ENCODE measurements at regions not wholly inside any gene's neighbourhood (a gene's known extent, or its start where the extent isn't known, plus 50 kb on each side); places are given as distances from the start of the nearest gene placed in this dataset.

GRCh38 chrX:126886997-126887396, 67.5 kb downstream of the PRR32 start:
- DNase-seq = no peak

GRCh38 chrX:126900937-126901336, 81.4 kb downstream of the PRR32 start:
- DNase-seq = no peak

- no peak for DNase-seq
Measured at GRCh38 chrX:126929071-126929470, 109.5 kb downstream of the PRR32 start.

- DNase-seq = no peak
Measured at GRCh38 chrX:126967225-126967624, 147.7 kb downstream of the PRR32 start.

GRCh38 chrX:126982158-126982557, 162.6 kb downstream of the PRR32 start:
- no peak for DNase-seq

- no peak for DNase-seq
Measured at GRCh38 chrX:126985027-126985426, 165.5 kb downstream of the PRR32 start.

GRCh38 chrX:126985981-126986380, 166.5 kb downstream of the PRR32 start:
- DNase-seq = no peak

- DNase-seq = no peak
Measured at GRCh38 chrX:126994032-126994600, 174.6 kb downstream of the PRR32 start.

GRCh38 chrX:127011629-127012028, 192.1 kb downstream of the PRR32 start:
- DNase-seq = no peak

- DNase-seq = no peak
Measured at GRCh38 chrX:127025013-127025412, 205.5 kb downstream of the PRR32 start.

- DNase-seq = no peak
Measured at GRCh38 chrX:127030016-127030748, 210.7 kb downstream of the PRR32 start.

GRCh38 chrX:127037159-127037558, 217.6 kb downstream of the PRR32 start:
- no peak for DNase-seq

- peak in 1 of 2 experiments; percentile 39 for DNase-seq
Measured at GRCh38 chrX:127038065-127038464, 218.5 kb downstream of the PRR32 start.

GRCh38 chrX:127057891-127058619, 238.5 kb downstream of the PRR32 start:
- DNase-seq = no peak

- no peak for DNase-seq
Measured at GRCh38 chrX:127085939-127086338, 266.4 kb downstream of the PRR32 start.

GRCh38 chrX:127112726-127113125, 293.2 kb downstream of the PRR32 start:
- no peak for DNase-seq

- DNase-seq = no peak
Measured at GRCh38 chrX:127124871-127125270, 305.3 kb downstream of the PRR32 start.

GRCh38 chrX:127128282-127128681, 308.8 kb downstream of the PRR32 start:
- DNase-seq = no peak

- DNase-seq = no peak
Measured at GRCh38 chrX:127129510-127129909, 310.0 kb downstream of the PRR32 start.

GRCh38 chrX:127138218-127138617, 318.7 kb downstream of the PRR32 start:
- DNase-seq = no peak

GRCh38 chrX:127177966-127178365, 358.4 kb downstream of the PRR32 start:
- no peak for DNase-seq

GRCh38 chrX:127187095-127187494, 367.6 kb downstream of the PRR32 start:
- DNase-seq = no peak

GRCh38 chrX:127190381-127190780, 370.9 kb downstream of the PRR32 start:
- DNase-seq = no peak

- DNase-seq = no peak
Measured at GRCh38 chrX:127207326-127207725, 387.8 kb downstream of the PRR32 start.
